GM23338 (cell line): ENCODE measurements at regions not wholly inside any gene's neighbourhood (a gene's known extent, or its start where the extent isn't known, plus 50 kb on each side); places are given as distances from the start of the nearest gene placed in this dataset.

ENCODE experiments used
- ATAC-seq: fragments of 200-7000 bp; cut with Tn5 transposase; 3 replicates; pipeline ENCODE4 v1.9.1; 2020
- DNase-seq: peaks from one replicate; pipeline ENCODE4 v3.0.0-alpha.2; 2015; ENCODE audit warnings: low spot score
- H2AFZ ChIP-seq: fragments of 200-600 bp; sonication (generic); 2 replicates; pipeline ENCODE4 v1.8.0; 2016; ENCODE audit warnings: antibody characterized with exemption, mild to moderate bottlenecking, moderate library complexity
- H3F3A ChIP-seq: fragments of 200-600 bp; sonication (generic); replicated peaks from 2 replicates; pipeline ENCODE4 v1.8.0; 2017; ENCODE audit warnings: antibody characterized with exemption, mixed run types, low read depth
- H3K27ac ChIP-seq: fragments of 200-600 bp; sonication (generic); 2 replicates; pipeline ENCODE4 v1.6.1; 2016; ENCODE audit warnings: low read depth
- H3K27me3 ChIP-seq: fragments of 200-600 bp; sonication (generic); 2 replicates; pipeline ENCODE4 v1.8.0; 2016; ENCODE audit warnings: mild to moderate bottlenecking, mixed run types, moderate library complexity; ENCODE audit not compliant: insufficient read depth
- H3K36me3 ChIP-seq: fragments of 200-600 bp; sonication (generic); 2 replicates; pipeline ENCODE4 v1.8.0; 2016; ENCODE audit warnings: mild to moderate bottlenecking; ENCODE audit not compliant: insufficient read depth
- H3K4me1 ChIP-seq: fragments of 200-600 bp; sonication (generic); 2 replicates; pipeline ENCODE4 v1.8.0; 2016; ENCODE audit warnings: mild to moderate bottlenecking, moderate library complexity; ENCODE audit not compliant: insufficient read depth
- H3K4me2 ChIP-seq: fragments of 200-600 bp; sonication (generic); 2 replicates; pipeline ENCODE4 v1.7.1; 2017; ENCODE audit warnings: mixed run types
- H3K4me3 ChIP-seq: fragments of 200-600 bp; sonication (generic); 2 replicates; pipeline ENCODE4 v1.6.1; 2016; ENCODE audit warnings: mixed run types
- H3K79me2 ChIP-seq: fragments of 200-600 bp; sonication (generic); replicated peaks from 2 replicates; pipeline ENCODE4 v1.8.0; 2017; ENCODE audit warnings: mild to moderate bottlenecking; ENCODE audit not compliant: insufficient read depth
- H3K9me2 ChIP-seq: fragments of 200-600 bp; sonication (generic); 2 replicates; pipeline ENCODE4 v1.8.0; 2017; ENCODE audit not compliant: insufficient read depth
- H4K20me1 ChIP-seq: fragments of 200-600 bp; sonication (generic); replicated peaks from 2 replicates; pipeline ENCODE4 v1.8.0; 2017; ENCODE audit warnings: mild to moderate bottlenecking; ENCODE audit not compliant: insufficient read depth
- H3K27ac Mint-ChIP-seq: 2 replicates; pipeline ENCODE4 v1.8.0; 2020; ENCODE audit warnings: inconsistent platforms, mild to moderate bottlenecking, moderate library complexity, mixed read lengths
- H3K27me3 Mint-ChIP-seq: 3 replicates; pipeline ENCODE4 v1.8.0; 2022; ENCODE audit warnings: low read depth, mild to moderate bottlenecking, moderate library complexity, mixed read lengths, inconsistent platforms; ENCODE audit not compliant: insufficient read depth, poor library complexity
- H3K36me3 Mint-ChIP-seq: 3 replicates; pipeline ENCODE4 v1.8.0; 2021; ENCODE audit warnings: low read depth, mild to moderate bottlenecking, inconsistent platforms, moderate library complexity, mixed read lengths
- H3K4me1 Mint-ChIP-seq: 3 replicates; pipeline ENCODE4 v1.8.0; 2020; ENCODE audit warnings: mild to moderate bottlenecking, inconsistent platforms, mixed read lengths
- H3K4me3 Mint-ChIP-seq: 3 replicates; pipeline ENCODE4 v1.8.0; 2021; ENCODE audit warnings: moderate library complexity, mild to moderate bottlenecking, inconsistent platforms, mixed read lengths
- H3K9me3 Mint-ChIP-seq: 3 replicates; pipeline ENCODE4 v1.8.0; 2020; ENCODE audit warnings: moderate library complexity, mild to moderate bottlenecking, inconsistent platforms, mixed read lengths
- CREB1 ChIP-seq: fragments of 250-450 bp; sonication (Bioruptor Pico); IDR thresholded peaks from 2 replicates; pipeline ENCODE4 v1.5.0; 2020; ENCODE audit warnings: low read depth, mild to moderate bottlenecking, moderate library complexity
- CTCF ChIP-seq, 2 experiments: fragments of 200-600 bp in 1 of 2; sonication (generic) in 1 of 2; conservative IDR thresholded peaks; 2 replicates each; pipeline versions ENCODE4 v1.5.1 to v1.6.1; 2016 to 2017; ENCODE audit warnings: antibody characterized with exemption in 2 of 2, low read depth in 2 of 2, mild to moderate bottlenecking in 2 of 2, moderate library complexity in 1 of 2
- EZH2 ChIP-seq: fragments of 200-600 bp; sonication (generic); IDR thresholded peaks from one replicate; pipeline ENCODE4 v1.8.0; 2017; ENCODE audit warnings: antibody characterized with exemption, mild to moderate bottlenecking, low read depth; ENCODE audit not compliant: unreplicated experiment
- EZH2phosphoT487 ChIP-seq: fragments of 200-600 bp; sonication (generic); IDR thresholded peaks from one replicate; pipeline ENCODE4 v1.8.1; 2018; ENCODE audit warnings: antibody characterized with exemption; ENCODE audit not compliant: unreplicated experiment
- JUNB ChIP-seq: IDR thresholded peaks from one replicate; pipeline ENCODE4 v1.6.1; 2016; ENCODE audit warnings: antibody characterized with exemption; ENCODE audit not compliant: unreplicated experiment
- NANOG ChIP-seq: IDR thresholded peaks from 2 replicates; pipeline ENCODE4 v1.6.1; 2016; ENCODE audit warnings: antibody characterized with exemption, borderline replicate concordance
- POLR2AphosphoS5 ChIP-seq: IDR thresholded peaks from 2 replicates; pipeline ENCODE4 v1.6.1; 2016; ENCODE audit warnings: antibody characterized with exemption, low read depth
- REST ChIP-seq: IDR thresholded peaks from one replicate; pipeline ENCODE4 v1.6.1; 2018; ENCODE audit warnings: antibody characterized with exemption; ENCODE audit not compliant: unreplicated experiment
- STAT1 ChIP-seq: IDR thresholded peaks from one replicate; pipeline ENCODE4 v1.6.1; 2016; ENCODE audit warnings: antibody characterized with exemption; ENCODE audit not compliant: unreplicated experiment
- ZNF114 ChIP-seq: fragments of 250-450 bp; sonication (Bioruptor Pico); IDR thresholded peaks from 2 replicates; pipeline ENCODE4 v1.5.0; 2020; ENCODE audit warnings: mild to moderate bottlenecking, moderate library complexity
- ZNF331 ChIP-seq: fragments of 250-450 bp; sonication (Bioruptor Pico); IDR thresholded peaks from 2 replicates; pipeline ENCODE4 v1.5.0; 2020; ENCODE audit warnings: low read depth, mild to moderate bottlenecking, moderate library complexity
- TF ChIP-seq, protein P1 (sequence below): IDR thresholded peaks from 2 replicates; pipeline ENCODE4 v1.6.1; 2016; ENCODE audit warnings: antibody characterized with exemption

DNA sequence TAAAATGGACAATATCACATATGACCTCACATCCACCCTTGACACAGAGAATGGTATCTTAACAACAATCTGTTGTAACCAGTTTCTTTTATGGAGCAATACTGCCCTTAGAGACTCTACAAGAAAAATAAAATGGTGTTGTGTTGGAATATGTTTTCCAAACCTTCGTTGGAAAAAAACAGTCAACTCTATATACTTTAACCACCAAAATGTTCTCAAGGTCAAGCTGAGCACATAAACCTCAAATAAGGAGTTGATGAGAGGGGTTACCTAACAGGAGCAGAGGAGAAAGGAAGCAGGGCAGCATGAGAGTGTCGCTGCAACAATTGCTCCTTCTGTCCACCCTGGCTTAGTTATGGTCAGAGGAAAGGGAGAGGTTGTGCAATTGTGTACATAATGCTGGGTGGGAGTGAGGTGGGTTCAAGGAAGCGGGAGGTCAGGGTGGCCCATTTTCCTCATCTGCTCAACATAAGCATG lies 179.2 kb upstream of the BMP4 start (continued):
- TF ChIP-seq, protein P1, sequence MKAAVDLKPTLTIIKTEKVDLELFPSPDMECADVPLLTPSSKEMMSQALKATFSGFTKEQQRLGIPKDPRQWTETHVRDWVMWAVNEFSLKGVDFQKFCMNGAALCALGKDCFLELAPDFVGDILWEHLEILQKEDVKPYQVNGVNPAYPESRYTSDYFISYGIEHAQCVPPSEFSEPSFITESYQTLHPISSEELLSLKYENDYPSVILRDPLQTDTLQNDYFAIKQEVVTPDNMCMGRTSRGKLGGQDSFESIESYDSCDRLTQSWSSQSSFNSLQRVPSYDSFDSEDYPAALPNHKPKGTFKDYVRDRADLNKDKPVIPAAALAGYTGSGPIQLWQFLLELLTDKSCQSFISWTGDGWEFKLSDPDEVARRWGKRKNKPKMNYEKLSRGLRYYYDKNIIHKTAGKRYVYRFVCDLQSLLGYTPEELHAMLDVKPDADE: no peak
- TF ChIP-seq POLR2AphosphoS5: no peak
- no peak for TF ChIP-seq JUNB
- no peak for TF ChIP-seq REST
- no peak for TF ChIP-seq ZNF114 (CRISPR knock-in tag)
- TF ChIP-seq NANOG: no peak

DNA sequence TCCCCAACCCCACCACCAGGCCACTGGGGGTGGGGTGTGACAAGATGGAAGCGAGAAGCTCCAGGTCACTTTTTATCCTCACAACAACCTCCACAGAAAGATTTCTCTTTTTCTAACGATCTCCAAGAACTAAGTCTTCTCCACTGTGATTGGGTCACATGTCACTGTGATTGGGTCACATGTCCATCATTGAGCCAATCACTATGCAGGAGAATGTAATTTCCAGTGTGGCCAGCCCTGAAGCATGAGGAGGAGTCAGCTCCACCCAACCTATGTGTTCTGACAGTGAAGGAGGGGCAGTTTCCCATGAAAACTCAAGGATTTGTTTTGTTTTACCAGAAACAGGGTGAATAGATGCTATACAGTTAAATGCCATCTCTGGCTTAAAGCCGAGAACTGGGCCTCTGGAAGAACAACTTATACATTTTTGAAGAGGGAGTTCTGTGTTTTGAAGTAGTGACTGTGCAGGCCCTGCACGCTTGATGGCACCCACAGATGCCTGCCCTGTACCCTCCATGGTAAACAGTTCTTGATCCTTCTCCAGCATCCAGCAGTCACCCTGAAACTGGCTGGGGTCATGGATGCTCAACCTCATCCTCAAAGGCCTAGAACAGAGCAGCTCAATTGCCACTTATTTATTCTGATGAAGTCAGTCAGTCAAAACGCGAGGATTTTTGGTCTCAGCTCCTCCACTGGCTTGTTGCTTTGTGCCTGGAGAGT lies 180.4 kb upstream of the BMP4 start:
- Mint-ChIP-seq H3K36me3 (no peaks in the 10 kb centered on the region), H3K27ac (no peak overlapping the region), H3K4me3 (no peak overlapping the region), H3K4me1 (peaks cover 5% of the 10 kb centered on the region; the same call in 2 of the 3 replicates), H3K9me3 (no peaks in the 10 kb centered on the region), H3K27me3 (no peaks in the 10 kb centered on the region)
- H3K27ac ChIP-seq: no peak overlapping the region
- peaks cover 5% of the 10 kb centered on the region; the same call in 1 of the 2 replicates for H3K4me1 ChIP-seq
- ATAC-seq: no peak
- H3F3A ChIP-seq: no peaks in the 10 kb centered on the region
- H3K36me3 ChIP-seq: no peaks in the 10 kb centered on the region
- H2AFZ ChIP-seq: no peak overlapping the region
- H3K4me3 ChIP-seq: no peak overlapping the region
- H3K4me2 ChIP-seq: no peak overlapping the region
- peaks cover 17% of the 10 kb centered on the region for H3K9me2 ChIP-seq
- no peak for DNase-seq
- H4K20me1 ChIP-seq: no peaks in the 10 kb centered on the region; the same call in 1 of the 2 replicates
- H3K27me3 ChIP-seq: no peaks in the 10 kb centered on the region
- H3K79me2 ChIP-seq: no peaks in the 10 kb centered on the region
- TF ChIP-seq EZH2 (no peak), STAT1 (no peak), CREB1 (no peak), CTCF (conservative IDR thresholded peaks at IDR 0.05; ENCODE audit: low read depth in 2 of 2) (no peak), EZH2phosphoT487 (no peak), ZNF114 (CRISPR knock-in tag) (no peak), JUNB (no peak), POLR2AphosphoS5 (no peak), ZNF331 (CRISPR knock-in tag) (no peak)
